Stimulated activated CD4-positive, alpha-beta T cell treated with anti-CD3 and anti-CD28 coated beads, Interleukin-4, amount 100 ng/mL, for 48 hours (primary cell): ENCODE measurements at regions not wholly inside any gene's neighbourhood (a gene's known extent, or its start where the extent isn't known, plus 50 kb on each side); places are given as distances from the start of the nearest gene placed in this dataset.
"Not testable (repeated sequence)": the region's sequence is repeated elsewhere in the genome, so short reads cannot be mapped to it uniquely, and the experiment has no call there.

ENCODE experiments used
- DNase-seq, 2 donors: peaks; one replicate each; pipeline ENCODE4 v3.0.0-alpha.2; 2020; ENCODE audit warnings: low read depth in 2 of 2

- no peak for DNase-seq
These were observed 64.1 kb upstream of the ATXN3L start for GRCh38 chrX:13383907-13384306.

DNA sequence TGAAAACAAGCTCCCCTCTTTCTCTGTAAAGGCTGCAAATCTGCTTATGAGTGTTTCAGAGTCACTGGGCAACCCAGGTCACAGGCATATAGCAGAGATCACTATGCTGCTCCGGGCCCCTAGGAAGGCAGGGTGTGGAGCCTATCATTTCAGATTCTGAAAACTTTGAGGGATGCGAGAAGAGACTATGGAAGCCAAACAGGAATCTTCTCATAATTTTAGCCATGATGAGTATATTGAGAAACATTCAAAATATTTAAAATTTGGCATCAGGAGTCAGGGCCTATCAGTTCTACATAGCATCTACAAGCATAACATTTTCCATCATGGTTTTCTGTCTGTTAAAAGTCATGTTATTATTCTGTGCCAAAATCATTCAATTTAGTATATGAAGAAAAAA, 61.7 kb upstream of the ATXN3L start:
- DNase-seq = no peak

- DNase-seq = no peak
These were observed 60.4 kb upstream of the ATXN3L start for GRCh38 chrX:13380211-13380610.

GRCh38 chrX:13378562-13379518, 59.0 kb upstream of the ATXN3L start:
- DNase-seq = not testable (repeated sequence)

DNA sequence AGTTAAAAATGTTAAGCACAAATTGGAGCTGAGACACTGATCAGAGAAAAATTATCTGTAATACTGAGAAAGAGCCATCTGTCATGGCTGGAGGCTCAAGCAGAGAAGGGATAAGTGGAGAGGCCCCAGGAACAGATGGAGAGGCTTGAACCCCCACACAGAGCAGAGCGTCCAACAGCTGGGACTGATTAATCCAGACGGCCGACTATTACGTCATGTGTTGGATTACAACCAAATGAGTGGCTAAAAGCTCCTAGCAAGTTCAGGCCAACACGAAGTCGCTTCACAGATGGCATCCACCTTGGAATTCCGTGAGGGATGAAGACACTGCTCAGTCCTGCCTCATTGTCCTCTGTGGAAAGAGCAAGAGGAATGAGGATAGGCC, 57.7 kb upstream of the ATXN3L start:
- DNase-seq = no peak

DNA sequence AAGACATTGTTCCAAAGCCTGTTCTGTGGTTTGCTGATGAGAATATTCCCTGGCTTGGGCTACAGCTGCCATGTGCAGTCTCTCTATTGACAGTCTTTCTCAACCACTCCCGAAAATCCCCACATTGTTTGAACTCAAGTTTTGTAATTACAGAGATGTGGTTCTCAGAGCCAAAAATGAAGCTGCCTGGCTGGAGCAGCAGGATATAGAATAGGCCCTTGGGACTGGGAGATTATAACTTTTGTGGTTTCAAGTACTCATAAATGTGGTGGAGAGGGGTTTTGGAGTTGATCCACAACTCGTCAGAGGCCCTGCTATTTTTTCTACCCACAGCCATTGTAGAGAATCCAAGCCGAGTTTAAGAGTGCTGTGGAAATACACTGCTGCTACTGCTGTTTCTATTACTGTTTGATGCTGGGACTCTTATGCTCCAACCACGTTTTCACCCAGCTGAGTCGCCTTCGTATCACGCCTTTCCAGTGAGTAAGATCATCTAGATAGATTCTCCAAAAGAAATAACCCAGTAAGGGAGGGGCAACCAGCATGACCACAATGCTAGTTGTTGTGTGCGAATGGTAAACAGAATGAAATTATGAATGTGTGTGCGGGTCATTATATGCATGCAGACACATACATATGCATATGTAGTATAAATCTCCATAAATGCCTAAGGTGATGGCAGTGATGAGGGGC, 57.1 kb upstream of the ATXN3L start:
- DNase-seq = peak in 1 of 2 donors; percentile 1

DNA sequence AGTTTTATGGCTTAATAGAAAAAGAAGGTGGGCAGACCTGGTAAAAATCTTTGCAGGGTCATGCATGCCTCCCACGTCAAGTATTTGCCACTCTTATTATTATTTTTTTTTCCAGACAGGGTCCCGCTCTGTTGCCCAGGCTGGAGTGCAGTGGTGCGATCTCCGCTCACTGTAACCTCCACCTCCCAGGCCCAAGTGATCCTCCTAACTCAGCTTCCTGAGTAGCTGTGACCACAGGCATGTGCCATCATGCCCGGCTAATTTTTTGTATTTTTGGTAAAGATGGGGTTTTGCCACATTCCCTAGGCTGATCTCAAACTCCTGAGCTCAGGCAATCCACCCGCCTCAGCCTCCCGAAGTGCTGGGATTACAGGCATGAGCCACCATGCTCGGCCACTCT, 55.7 kb upstream of the ATXN3L start:
- not testable (repeated sequence) for DNase-seq

DNA sequence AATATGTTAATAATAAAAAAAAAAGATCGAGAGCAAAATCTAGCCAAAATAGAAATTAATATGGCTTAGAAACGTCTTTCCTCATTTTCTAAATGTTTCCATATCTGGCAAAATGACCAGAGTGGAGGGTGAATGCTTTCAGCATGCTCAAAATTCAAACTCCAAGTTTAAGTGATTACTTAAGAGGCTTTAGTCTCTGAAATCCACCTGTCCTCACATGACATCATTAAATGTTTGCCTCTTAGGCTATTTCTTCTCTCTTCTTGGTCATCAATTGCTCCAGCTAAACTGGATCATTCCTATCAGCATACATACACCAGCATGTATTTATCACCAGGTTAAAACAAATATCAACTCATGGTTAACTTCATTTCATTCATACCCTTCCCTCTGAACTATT, 54.5 kb upstream of the ATXN3L start:
- no peak for DNase-seq

GRCh38 chrX:13373431-13374187, 53.8 kb upstream of the ATXN3L start:
- peak in 1 of 2 donors; percentile 7 for DNase-seq

GRCh38 chrX:13373027-13373426, 53.2 kb upstream of the ATXN3L start:
- no peak for DNase-seq

- no peak for DNase-seq
These were observed 52.5 kb upstream of the ATXN3L start for GRCh38 chrX:13372203-13372980.

- DNase-seq = no peak
These were observed 51.3 kb upstream of the ATXN3L start for GRCh38 chrX:13371186-13371585.

- DNase-seq = no peak
These were observed 50.9 kb upstream of the ATXN3L start for GRCh38 chrX:13370713-13371112.
